Vagina (tissue), 2 donors: ENCODE measurements at regions not wholly inside any gene's neighbourhood (a gene's known extent, or its start where the extent isn't known, plus 50 kb on each side); places are given as distances from the start of the nearest gene placed in this dataset.

Experiments
- DNase-seq, 2 donors: peaks; one replicate each; pipeline ENCODE4 v3.0.0-alpha.2; 2017; ENCODE audit errors: extremely low spot score in 2 of 2
- H3K27ac ChIP-seq: fragments of 200-600 bp; sonication (generic); one replicate; pipeline ENCODE4 v1.5.1; 2019
- H3K27me3 ChIP-seq: fragments of 200-600 bp; sonication (generic); one replicate; pipeline ENCODE4 v1.5.1; 2019
- H3K36me3 ChIP-seq, 2 donors: fragments of 200-600 bp; sonication (generic); one replicate each; pipeline ENCODE4 v1.5.1; 2017 to 2019
- H3K4me1 ChIP-seq: fragments of 200-600 bp; sonication (generic); one replicate; pipeline ENCODE4 v1.5.1; 2019
- H3K4me3 ChIP-seq, 2 donors: fragments of 200-600 bp; sonication (generic); 1 replicate in 1 of 2; 2 replicates in 1 of 2; pipeline ENCODE4 v1.5.1; 2016 to 2019
- H3K9me3 ChIP-seq: fragments of 200-600 bp; sonication (generic); one replicate; pipeline ENCODE4 v1.5.1; 2019
- CTCF ChIP-seq, 3 experiments: fragments of 450-650 bp in 2 of 3; fragments of 200-600 bp in 1 of 3; sonication (generic) in 1 of 3; IDR thresholded peaks; one replicate each; pipeline ENCODE4 v1.5.1; 2017 to 2019; ENCODE audit warnings: antibody characterized with exemption in 3 of 3, mild to moderate bottlenecking in 2 of 3, moderate library complexity in 2 of 3
- POLR2A ChIP-seq, 2 donors: fragments of 450-650 bp; IDR thresholded peaks; one replicate each; pipeline ENCODE4 v1.6.1; 2017; ENCODE audit warnings: antibody characterized with exemption in 2 of 2, mild to moderate bottlenecking in 2 of 2, moderate library complexity in 2 of 2
- POLR2AphosphoS5 ChIP-seq, 2 donors: sonication (generic); formaldehyde crosslinking; IDR thresholded peaks; one replicate each; pipeline ENCODE4 v1.9.0; 2017; ENCODE audit warnings: antibody characterized with exemption in 2 of 2, mild to moderate bottlenecking in 2 of 2, low read depth in 1 of 2; ENCODE audit not compliant: insufficient read depth in 1 of 2
- intact Hi-C: fragments of 100-400 bp; cut with DNase I; formaldehyde crosslinking; loops from one replicate; pipeline ENCODE4 v1.15.1; 2023

GRCh38 chr5:159439002-159439401, 108.7 kb upstream of the IL12B start:
- intact Hi-C loops: no loop called here
- DNase-seq: no peak
- Histone ChIP-seq H3K27me3 (no peaks in the 10 kb centered on the region), H3K36me3 (no peaks in the 10 kb centered on the region), H3K27ac (no peak overlapping the region), H3K4me3 (no peak overlapping the region), H3K4me1 (no peaks in the 10 kb centered on the region), H3K9me3 (no peaks in the 10 kb centered on the region)
- TF ChIP-seq POLR2AphosphoS5 (IDR thresholded peaks at IDR 0.05; ENCODE audit: insufficient read depth in 1 of 2, low read depth in 1 of 2): no peak
- no peak for TF ChIP-seq POLR2A (IDR thresholded peaks at IDR 0.05)
- no peak for TF ChIP-seq CTCF (IDR thresholded peaks at IDR 0.05)

GRCh38 chr5:159440235-159440634, 109.9 kb upstream of the IL12B start:
- Histone ChIP-seq H3K4me3 (no peak overlapping the region), H3K27me3 (no peaks in the 10 kb centered on the region), H3K9me3 (no peaks in the 10 kb centered on the region), H3K4me1 (no peaks in the 10 kb centered on the region), H3K27ac (no peak overlapping the region), H3K36me3 (no peaks in the 10 kb centered on the region)
- intact Hi-C loops: no loop called here
- no peak for DNase-seq
- TF ChIP-seq POLR2A (IDR thresholded peaks at IDR 0.05) (no peak), CTCF (IDR thresholded peaks at IDR 0.05) (no peak), POLR2AphosphoS5 (IDR thresholded peaks at IDR 0.05; ENCODE audit: insufficient read depth in 1 of 2, low read depth in 1 of 2) (no peak)

- no peaks in the 10 kb centered on the region for H3K4me1 ChIP-seq
- TF ChIP-seq CTCF (IDR thresholded peaks at IDR 0.05) (no peak), POLR2A (IDR thresholded peaks at IDR 0.05) (no peak), POLR2AphosphoS5 (IDR thresholded peaks at IDR 0.05; ENCODE audit: insufficient read depth in 1 of 2, low read depth in 1 of 2) (no peak)
- no peak overlapping the region for H3K27ac ChIP-seq
- H3K4me3 ChIP-seq: no peak overlapping the region
- DNase-seq: no peak
- no peaks in the 10 kb centered on the region for H3K27me3 ChIP-seq
- intact Hi-C loops: no loop called here
- no peaks in the 10 kb centered on the region for H3K36me3 ChIP-seq
- H3K9me3 ChIP-seq: no peaks in the 10 kb centered on the region
Observed at GRCh38 chr5:159440968-159441367, 110.7 kb upstream of the IL12B start.

- no peak overlapping the region for H3K4me3 ChIP-seq
- H3K36me3 ChIP-seq: no peaks in the 10 kb centered on the region
- H3K4me1 ChIP-seq: no peaks in the 10 kb centered on the region
- intact Hi-C loops: no loop called here
- H3K27ac ChIP-seq: no peak overlapping the region
- no peak for DNase-seq
- H3K9me3 ChIP-seq: no peaks in the 10 kb centered on the region
- TF ChIP-seq CTCF (IDR thresholded peaks at IDR 0.05) (no peak), POLR2AphosphoS5 (IDR thresholded peaks at IDR 0.05; ENCODE audit: insufficient read depth in 1 of 2, low read depth in 1 of 2) (no peak), POLR2A (IDR thresholded peaks at IDR 0.05) (no peak)
- no peaks in the 10 kb centered on the region for H3K27me3 ChIP-seq
Observed at GRCh38 chr5:159441441-159441840, 111.2 kb upstream of the IL12B start.

- no peak overlapping the region for H3K27ac ChIP-seq
- H3K27me3 ChIP-seq: no peaks in the 10 kb centered on the region
- H3K4me1 ChIP-seq: no peaks in the 10 kb centered on the region
- TF ChIP-seq POLR2A (IDR thresholded peaks at IDR 0.05) (no peak), CTCF (IDR thresholded peaks at IDR 0.05) (no peak), POLR2AphosphoS5 (IDR thresholded peaks at IDR 0.05; ENCODE audit: insufficient read depth in 1 of 2, low read depth in 1 of 2) (no peak)
- intact Hi-C loops: no loop called here
- no peaks in the 10 kb centered on the region for H3K36me3 ChIP-seq
- no peak for DNase-seq
- no peak overlapping the region for H3K4me3 ChIP-seq
- no peaks in the 10 kb centered on the region for H3K9me3 ChIP-seq
Observed at GRCh38 chr5:159442206-159442850, 112.0 kb upstream of the IL12B start.
